Epithelial cell of prostate (primary cell): ENCODE measurements at regions not wholly inside any gene's neighbourhood (a gene's known extent, or its start where the extent isn't known, plus 50 kb on each side); places are given as distances from the start of the nearest gene placed in this dataset.

Experiments
- DNase-seq: peaks from one replicate; pipeline ENCODE4 v3.0.0-alpha.2; 2011; ENCODE audit warnings: low read depth, low spot score
- H3K27ac ChIP-seq: fragments of 450-650 bp; 2 replicates; pipeline ENCODE4 v1.5.1; 2017; ENCODE audit warnings: mild to moderate bottlenecking

GRCh38 chr1:29641921-29642320 lies 405.6 kb downstream of the PTPRU start:
- DNase-seq: no peak

GRCh38 chr1:29640428-29640785 lies 404.1 kb downstream of the PTPRU start:
- no peak for DNase-seq
- peak overlapping the region; percentile 65 for H3K27ac ChIP-seq

More at GRCh38 chr1:29641921-29642320, 405.6 kb downstream of the PTPRU start:
- H3K27ac ChIP-seq: no peak overlapping the region

GRCh38 chr1:29639741-29640427 lies 403.6 kb downstream of the PTPRU start:
- peak overlapping the region; percentile 65 for H3K27ac ChIP-seq
- DNase-seq: no peak

- no peak for DNase-seq
- H3K27ac ChIP-seq: peak overlapping the region; percentile 65
Measured at GRCh38 chr1:29639156-29639736, 402.9 kb downstream of the PTPRU start.

GRCh38 chr1:29638281-29638680 lies 402.0 kb downstream of the PTPRU start:
- no peak overlapping the region for H3K27ac ChIP-seq
- DNase-seq: no peak

- no peak for DNase-seq
- no peak overlapping the region for H3K27ac ChIP-seq
Measured at GRCh38 chr1:29636936-29637335, 400.6 kb downstream of the PTPRU start.

- H3K27ac ChIP-seq: no peak overlapping the region
- no peak for DNase-seq
Measured at GRCh38 chr1:29635501-29636263, 399.4 kb downstream of the PTPRU start.

- no peak for DNase-seq
- no peak overlapping the region for H3K27ac ChIP-seq
Measured at GRCh38 chr1:29634746-29635335, 398.5 kb downstream of the PTPRU start.

- no peak overlapping the region for H3K27ac ChIP-seq
- DNase-seq: no peak
Measured at GRCh38 chr1:29634324-29634723, 398.0 kb downstream of the PTPRU start.

GRCh38 chr1:29633771-29634170 lies 397.4 kb downstream of the PTPRU start:
- H3K27ac ChIP-seq: no peak overlapping the region
- no peak for DNase-seq

- H3K27ac ChIP-seq: no peak overlapping the region
- no peak for DNase-seq
Measured at GRCh38 chr1:29632806-29633615, 396.7 kb downstream of the PTPRU start.

GRCh38 chr1:29631836-29632805 lies 395.8 kb downstream of the PTPRU start:
- DNase-seq: no peak
- H3K27ac ChIP-seq: no peak overlapping the region

GRCh38 chr1:29631361-29631760 lies 395.0 kb downstream of the PTPRU start:
- H3K27ac ChIP-seq: no peak overlapping the region
- DNase-seq: no peak

- no peak overlapping the region for H3K27ac ChIP-seq
- DNase-seq: no peak
Measured at GRCh38 chr1:29630756-29631155, 394.4 kb downstream of the PTPRU start.

GRCh38 chr1:29629814-29630516 lies 393.6 kb downstream of the PTPRU start:
- H3K27ac ChIP-seq: no peak overlapping the region
- no peak for DNase-seq

- no peak for DNase-seq
- H3K27ac ChIP-seq: no peak overlapping the region
Measured at GRCh38 chr1:29629401-29629800, 393.1 kb downstream of the PTPRU start.

- H3K27ac ChIP-seq: no peak overlapping the region
- no peak for DNase-seq
Measured at GRCh38 chr1:29628190-29628589, 391.9 kb downstream of the PTPRU start.

GRCh38 chr1:29626726-29627125 lies 390.4 kb downstream of the PTPRU start:
- no peak for DNase-seq
- no peak overlapping the region for H3K27ac ChIP-seq

GRCh38 chr1:29626066-29626465 lies 389.7 kb downstream of the PTPRU start:
- DNase-seq: no peak
- H3K27ac ChIP-seq: no peak overlapping the region
